OCI-LY1 (cell line): ENCODE measurements at regions not wholly inside any gene's neighbourhood (a gene's known extent, or its start where the extent isn't known, plus 50 kb on each side); places are given as distances from the start of the nearest gene placed in this dataset.

Source experiments
- H2AFZ ChIP-seq: fragments of 200-600 bp; sonication (generic), shearing (Covaris generic); 2 replicates; pipeline ENCODE4 v1.6.0; 2014; ENCODE audit warnings: antibody characterized with exemption, mild to moderate bottlenecking, low read length
- H3F3A ChIP-seq: fragments of 200-600 bp; sonication (generic), shearing (Covaris generic); 2 replicates; pipeline ENCODE4 v1.6.0; 2014; ENCODE audit warnings: mild to moderate bottlenecking, antibody characterized with exemption, low read length, moderate library complexity; ENCODE audit not compliant: insufficient read depth
- H3K27ac ChIP-seq: fragments of 200-600 bp; sonication (generic); 2 replicates; pipeline ENCODE4 v1.5.1; 2014; ENCODE audit warnings: low read length, mixed run types, mild to moderate bottlenecking, low read depth; ENCODE audit not compliant: poor library complexity, severe bottlenecking
- H3K27me3 ChIP-seq: fragments of 200-600 bp; sonication (generic); 2 replicates; pipeline ENCODE4 v1.6.0; 2014; ENCODE audit warnings: antibody characterized with exemption, mild to moderate bottlenecking, low read length, moderate library complexity; ENCODE audit not compliant: insufficient read depth
- H3K36me3 ChIP-seq: fragments of 200-600 bp; sonication (generic); 2 replicates; pipeline ENCODE4 v1.6.1; 2014; ENCODE audit warnings: mild to moderate bottlenecking, antibody characterized with exemption, low read length, moderate library complexity, mixed read lengths; ENCODE audit not compliant: insufficient read depth
- H3K4me1 ChIP-seq: fragments of 200-600 bp; sonication (generic); 2 replicates; pipeline ENCODE4 v1.5.1; 2014; ENCODE audit warnings: mild to moderate bottlenecking, low read length, moderate library complexity; ENCODE audit not compliant: insufficient read depth, severe bottlenecking
- H3K4me2 ChIP-seq: fragments of 200-600 bp; sonication (generic), shearing (Covaris generic); 2 replicates; pipeline ENCODE4 v1.6.1; 2014; ENCODE audit warnings: low read length
- H3K4me3 ChIP-seq: fragments of 200-600 bp; sonication (generic); 2 replicates; pipeline ENCODE4 v1.5.1; 2014; ENCODE audit warnings: low read length, low read depth, mild to moderate bottlenecking, mixed read lengths; ENCODE audit not compliant: poor library complexity, severe bottlenecking
- H3K79me2 ChIP-seq: fragments of 200-600 bp; shearing (Covaris generic); 2 replicates; pipeline ENCODE4 v1.6.1; 2016; ENCODE audit warnings: mixed run types, low read length, mixed read lengths; ENCODE audit not compliant: insufficient read depth
- H3K9ac ChIP-seq: fragments of 200-600 bp; sonication (generic), shearing (Covaris generic); 2 replicates; pipeline ENCODE4 v1.6.1; 2014; ENCODE audit warnings: mild to moderate bottlenecking, low read length, mixed read lengths
- H3K9me2 ChIP-seq: fragments of 200-600 bp; sonication (generic), shearing (Covaris generic); 2 replicates; pipeline ENCODE4 v1.6.1; 2014; ENCODE audit warnings: low read depth, mild to moderate bottlenecking, low read length, mixed read lengths
- H3K9me3 ChIP-seq: fragments of 200-600 bp; shearing (Covaris generic); 2 replicates; pipeline ENCODE4 v1.6.1; 2014; ENCODE audit warnings: low read length, mixed read lengths
- H4K20me1 ChIP-seq: fragments of 200-600 bp; sonication (generic), shearing (Covaris generic); 2 replicates; pipeline ENCODE4 v1.6.0; 2016; ENCODE audit warnings: mild to moderate bottlenecking, low read length; ENCODE audit not compliant: insufficient read depth
- EZH2 ChIP-seq: fragments of 200-600 bp; sonication (generic), shearing (Covaris generic); IDR thresholded peaks from 2 replicates; pipeline ENCODE4 v1.8.0; 2017; ENCODE audit warnings: borderline replicate concordance, mixed run types, mild to moderate bottlenecking, antibody characterized with exemption, low read length, moderate library complexity, mixed read lengths
- TF ChIP-seq, protein P1 (sequence below): fragments of 200-600 bp; sonication (generic), shearing (Covaris generic); IDR thresholded peaks from 2 replicates; pipeline ENCODE4 v1.5.1; 2017; ENCODE audit warnings: mild to moderate bottlenecking, antibody characterized with exemption, low read length, moderate library complexity, mixed read lengths

DNA sequence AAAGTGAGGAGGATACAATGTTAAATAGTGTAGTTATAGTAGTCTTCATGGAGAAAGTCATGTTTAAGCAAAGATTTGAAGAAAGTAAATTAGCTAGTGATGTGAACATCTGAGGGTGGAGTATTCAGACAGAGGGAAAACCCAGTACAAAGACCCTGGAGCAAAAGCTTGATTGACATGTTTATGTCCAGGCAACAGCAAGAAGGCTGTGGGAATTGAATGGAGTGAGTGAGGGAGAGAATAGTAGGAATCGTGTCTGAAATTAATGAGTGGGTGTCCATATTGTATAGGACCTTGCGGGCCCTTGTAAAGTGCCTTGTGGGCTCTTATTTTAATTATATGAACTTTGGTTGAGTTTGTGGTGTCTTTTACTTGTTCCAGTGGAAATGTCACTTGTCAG is 424.1 kb upstream of the KIRREL3 start:
- no peaks in the 10 kb centered on the region for H3K36me3 ChIP-seq
- no peak overlapping the region for H2AFZ ChIP-seq
- H3K9ac ChIP-seq = no peak overlapping the region
- H3K79me2 ChIP-seq = no peaks in the 10 kb centered on the region
- no peaks in the 10 kb centered on the region for H3K9me3 ChIP-seq
- no peaks in the 10 kb centered on the region for H4K20me1 ChIP-seq
- no peaks in the 10 kb centered on the region for H3K4me1 ChIP-seq
- H3K9me2 ChIP-seq = no peaks in the 10 kb centered on the region
- no peaks in the 10 kb centered on the region for H3F3A ChIP-seq
- TF ChIP-seq EZH2 = no peak
- TF ChIP-seq, protein P1, sequence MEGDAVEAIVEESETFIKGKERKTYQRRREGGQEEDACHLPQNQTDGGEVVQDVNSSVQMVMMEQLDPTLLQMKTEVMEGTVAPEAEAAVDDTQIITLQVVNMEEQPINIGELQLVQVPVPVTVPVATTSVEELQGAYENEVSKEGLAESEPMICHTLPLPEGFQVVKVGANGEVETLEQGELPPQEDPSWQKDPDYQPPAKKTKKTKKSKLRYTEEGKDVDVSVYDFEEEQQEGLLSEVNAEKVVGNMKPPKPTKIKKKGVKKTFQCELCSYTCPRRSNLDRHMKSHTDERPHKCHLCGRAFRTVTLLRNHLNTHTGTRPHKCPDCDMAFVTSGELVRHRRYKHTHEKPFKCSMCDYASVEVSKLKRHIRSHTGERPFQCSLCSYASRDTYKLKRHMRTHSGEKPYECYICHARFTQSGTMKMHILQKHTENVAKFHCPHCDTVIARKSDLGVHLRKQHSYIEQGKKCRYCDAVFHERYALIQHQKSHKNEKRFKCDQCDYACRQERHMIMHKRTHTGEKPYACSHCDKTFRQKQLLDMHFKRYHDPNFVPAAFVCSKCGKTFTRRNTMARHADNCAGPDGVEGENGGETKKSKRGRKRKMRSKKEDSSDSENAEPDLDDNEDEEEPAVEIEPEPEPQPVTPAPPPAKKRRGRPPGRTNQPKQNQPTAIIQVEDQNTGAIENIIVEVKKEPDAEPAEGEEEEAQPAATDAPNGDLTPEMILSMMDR = no peak
- H3K27me3 ChIP-seq = no peaks in the 10 kb centered on the region
- H3K27ac ChIP-seq = no peak overlapping the region
- no peak overlapping the region for H3K4me3 ChIP-seq
- no peak overlapping the region for H3K4me2 ChIP-seq

DNA sequence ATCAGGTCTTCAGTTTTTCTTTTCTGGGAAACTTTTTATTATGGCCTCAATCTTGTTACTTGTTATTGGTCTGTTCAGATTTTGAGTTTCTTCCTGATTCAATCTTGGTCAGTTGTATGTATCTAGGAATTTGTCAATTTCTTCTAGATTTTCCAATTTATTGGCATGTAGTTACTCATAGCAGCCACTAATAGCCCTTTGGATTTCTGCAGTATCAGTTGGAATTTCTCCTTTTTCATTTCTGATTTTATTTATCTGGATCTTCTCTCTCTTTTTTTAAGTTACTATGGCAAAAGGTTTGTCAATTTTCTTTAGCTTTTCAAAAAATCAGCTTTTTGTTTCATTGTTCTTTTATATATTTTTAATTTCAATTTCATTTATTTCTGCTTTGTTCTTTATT is 419.6 kb upstream of the KIRREL3 start:
- Histone ChIP-seq H3K9ac (no peak overlapping the region), H4K20me1 (no peaks in the 10 kb centered on the region), H3K27me3 (no peaks in the 10 kb centered on the region), H3K36me3 (no peaks in the 10 kb centered on the region), H3F3A (no peaks in the 10 kb centered on the region), H3K9me2 (no peaks in the 10 kb centered on the region), H3K79me2 (no peaks in the 10 kb centered on the region), H2AFZ (no peak overlapping the region), H3K4me2 (no peak overlapping the region), H3K9me3 (no peaks in the 10 kb centered on the region), H3K4me3 (no peak overlapping the region), H3K27ac (no peak overlapping the region), H3K4me1 (no peaks in the 10 kb centered on the region)
- TF ChIP-seq EZH2 = no peak
- TF ChIP-seq, protein P1 = no peak

DNA sequence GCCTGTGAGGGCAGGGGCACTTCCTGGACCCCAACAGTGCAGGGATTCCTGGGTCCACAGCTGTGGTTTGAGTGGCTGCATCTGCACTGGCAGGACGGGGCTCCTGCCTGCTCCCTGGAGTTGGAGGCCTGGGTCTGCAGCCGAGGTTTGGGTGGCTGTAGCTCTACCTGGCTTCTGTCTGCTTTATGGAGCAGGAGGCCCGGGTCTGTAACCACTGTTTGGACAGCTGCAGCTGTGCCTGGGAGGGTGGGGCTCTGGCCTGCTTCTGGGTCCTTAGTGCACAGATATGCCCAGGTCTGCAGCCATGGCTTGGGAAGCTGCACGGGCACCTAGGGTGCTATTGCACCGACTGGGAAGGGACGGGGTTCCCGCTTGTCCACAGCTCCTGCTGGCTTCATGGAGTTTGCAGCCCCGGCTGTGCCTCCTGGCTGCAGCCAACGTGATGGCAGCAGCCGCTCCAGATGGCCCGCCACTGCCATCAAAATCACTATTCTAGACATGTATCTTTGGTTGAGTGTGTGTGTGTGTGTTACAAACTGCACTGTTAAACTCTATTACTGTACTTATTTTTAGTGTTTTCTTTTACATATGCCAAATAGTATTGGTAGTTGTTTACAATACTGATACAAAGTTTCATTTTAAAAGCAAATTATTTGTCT is 412.3 kb upstream of the KIRREL3 start:
- TF ChIP-seq, protein P1 = no peak
- TF ChIP-seq EZH2 = no peak
- Histone ChIP-seq H3F3A (no peaks in the 10 kb centered on the region), H3K4me2 (no peak overlapping the region)

More for the DNA sequence above, 412.3 kb upstream of the KIRREL3 start:
- H2AFZ ChIP-seq = no peak overlapping the region
- H3K79me2 ChIP-seq = no peaks in the 10 kb centered on the region
- H3K9me3 ChIP-seq = no peaks in the 10 kb centered on the region
- no peaks in the 10 kb centered on the region for H3K9me2 ChIP-seq
- no peak overlapping the region for H3K9ac ChIP-seq
- H4K20me1 ChIP-seq = no peaks in the 10 kb centered on the region
- no peak overlapping the region for H3K4me3 ChIP-seq
- H3K36me3 ChIP-seq = no peaks in the 10 kb centered on the region
- no peaks in the 10 kb centered on the region for H3K27me3 ChIP-seq
- H3K4me1 ChIP-seq = no peaks in the 10 kb centered on the region
- no peak overlapping the region for H3K27ac ChIP-seq
